ENCODE measurements at regions not wholly inside any gene's neighbourhood (a gene's known extent, or its start where the extent isn't known, plus 50 kb on each side); places are given as distances from the start of the nearest gene placed in this dataset.

DNA sequence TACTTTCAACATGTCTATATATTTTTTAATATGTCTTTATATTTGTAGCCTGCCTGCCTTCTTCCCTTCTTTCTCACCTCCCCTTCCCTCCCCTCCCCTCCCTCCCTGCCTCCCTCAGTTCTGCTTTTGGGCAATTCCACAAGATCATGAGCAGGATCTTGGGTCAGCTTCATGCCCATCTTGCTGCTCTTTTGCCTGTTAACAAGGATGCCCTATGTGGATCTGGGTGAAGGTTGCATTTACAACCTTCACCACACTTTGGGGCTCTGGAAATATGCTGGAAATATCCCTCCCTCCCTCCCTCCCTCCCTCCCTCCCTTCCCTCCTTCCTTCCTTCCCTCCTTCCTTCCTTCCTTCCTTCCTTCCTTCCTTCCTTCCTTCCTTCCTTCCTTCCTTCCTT is 334.1 kb upstream of the FAM98A start:
- DNase-seq (ENCODE audit: low read depth in 1 of 2, low spot score in 1 of 2): no peak
- Histone ChIP-seq H3K27me3 (ENCODE audit: insufficient read depth, poor library complexity, severe bottlenecking) (no peaks in the 10 kb centered on the region), H3K4me3 (replicated peaks; ENCODE audit: insufficient read depth, low read length) (no peak overlapping the region), H3K27ac (replicated peaks) (no peak overlapping the region)
- TF ChIP-seq SPI1 (IDR thresholded peaks at IDR 0.05; ENCODE audit: borderline replicate concordance, low read depth) (no peak), GABPA (IDR thresholded peaks at IDR 0.05; ENCODE audit: low read depth) (no peak), POLR2AphosphoS5 (IDR thresholded peaks at IDR 0.05; ENCODE audit: low read depth) (no peak)
- TF ChIP-seq, protein P1, sequence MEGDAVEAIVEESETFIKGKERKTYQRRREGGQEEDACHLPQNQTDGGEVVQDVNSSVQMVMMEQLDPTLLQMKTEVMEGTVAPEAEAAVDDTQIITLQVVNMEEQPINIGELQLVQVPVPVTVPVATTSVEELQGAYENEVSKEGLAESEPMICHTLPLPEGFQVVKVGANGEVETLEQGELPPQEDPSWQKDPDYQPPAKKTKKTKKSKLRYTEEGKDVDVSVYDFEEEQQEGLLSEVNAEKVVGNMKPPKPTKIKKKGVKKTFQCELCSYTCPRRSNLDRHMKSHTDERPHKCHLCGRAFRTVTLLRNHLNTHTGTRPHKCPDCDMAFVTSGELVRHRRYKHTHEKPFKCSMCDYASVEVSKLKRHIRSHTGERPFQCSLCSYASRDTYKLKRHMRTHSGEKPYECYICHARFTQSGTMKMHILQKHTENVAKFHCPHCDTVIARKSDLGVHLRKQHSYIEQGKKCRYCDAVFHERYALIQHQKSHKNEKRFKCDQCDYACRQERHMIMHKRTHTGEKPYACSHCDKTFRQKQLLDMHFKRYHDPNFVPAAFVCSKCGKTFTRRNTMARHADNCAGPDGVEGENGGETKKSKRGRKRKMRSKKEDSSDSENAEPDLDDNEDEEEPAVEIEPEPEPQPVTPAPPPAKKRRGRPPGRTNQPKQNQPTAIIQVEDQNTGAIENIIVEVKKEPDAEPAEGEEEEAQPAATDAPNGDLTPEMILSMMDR (IDR thresholded peaks at IDR 0.05; ENCODE audit: insufficient read depth, low read length): no peak
- TF ChIP-seq, protein P2, sequence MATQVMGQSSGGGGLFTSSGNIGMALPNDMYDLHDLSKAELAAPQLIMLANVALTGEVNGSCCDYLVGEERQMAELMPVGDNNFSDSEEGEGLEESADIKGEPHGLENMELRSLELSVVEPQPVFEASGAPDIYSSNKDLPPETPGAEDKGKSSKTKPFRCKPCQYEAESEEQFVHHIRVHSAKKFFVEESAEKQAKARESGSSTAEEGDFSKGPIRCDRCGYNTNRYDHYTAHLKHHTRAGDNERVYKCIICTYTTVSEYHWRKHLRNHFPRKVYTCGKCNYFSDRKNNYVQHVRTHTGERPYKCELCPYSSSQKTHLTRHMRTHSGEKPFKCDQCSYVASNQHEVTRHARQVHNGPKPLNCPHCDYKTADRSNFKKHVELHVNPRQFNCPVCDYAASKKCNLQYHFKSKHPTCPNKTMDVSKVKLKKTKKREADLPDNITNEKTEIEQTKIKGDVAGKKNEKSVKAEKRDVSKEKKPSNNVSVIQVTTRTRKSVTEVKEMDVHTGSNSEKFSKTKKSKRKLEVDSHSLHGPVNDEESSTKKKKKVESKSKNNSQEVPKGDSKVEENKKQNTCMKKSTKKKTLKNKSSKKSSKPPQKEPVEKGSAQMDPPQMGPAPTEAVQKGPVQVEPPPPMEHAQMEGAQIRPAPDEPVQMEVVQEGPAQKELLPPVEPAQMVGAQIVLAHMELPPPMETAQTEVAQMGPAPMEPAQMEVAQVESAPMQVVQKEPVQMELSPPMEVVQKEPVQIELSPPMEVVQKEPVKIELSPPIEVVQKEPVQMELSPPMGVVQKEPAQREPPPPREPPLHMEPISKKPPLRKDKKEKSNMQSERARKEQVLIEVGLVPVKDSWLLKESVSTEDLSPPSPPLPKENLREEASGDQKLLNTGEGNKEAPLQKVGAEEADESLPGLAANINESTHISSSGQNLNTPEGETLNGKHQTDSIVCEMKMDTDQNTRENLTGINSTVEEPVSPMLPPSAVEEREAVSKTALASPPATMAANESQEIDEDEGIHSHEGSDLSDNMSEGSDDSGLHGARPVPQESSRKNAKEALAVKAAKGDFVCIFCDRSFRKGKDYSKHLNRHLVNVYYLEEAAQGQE (IDR thresholded peaks at IDR 0.05; ENCODE audit: insufficient replicate concordance, low read depth): no peak

GRCh38 chr2:33931164-33931563 is 332.1 kb upstream of the FAM98A start:
- TF ChIP-seq POLR2AphosphoS5 (IDR thresholded peaks at IDR 0.05; ENCODE audit: low read depth) (no peak), GABPA (IDR thresholded peaks at IDR 0.05; ENCODE audit: low read depth) (no peak), SPI1 (IDR thresholded peaks at IDR 0.05; ENCODE audit: borderline replicate concordance, low read depth) (no peak)
- TF ChIP-seq, protein P1 (IDR thresholded peaks at IDR 0.05; ENCODE audit: insufficient read depth, low read length): no peak
- TF ChIP-seq, protein P2 (IDR thresholded peaks at IDR 0.05; ENCODE audit: insufficient replicate concordance, low read depth): no peak
- Histone ChIP-seq H3K27ac (replicated peaks) (no peak overlapping the region), H3K27me3 (ENCODE audit: insufficient read depth, poor library complexity, severe bottlenecking) (no peaks in the 10 kb centered on the region), H3K4me3 (replicated peaks; ENCODE audit: insufficient read depth, low read length) (no peak overlapping the region)
- no peak for DNase-seq (ENCODE audit: low read depth in 1 of 2, low spot score in 1 of 2)

DNA sequence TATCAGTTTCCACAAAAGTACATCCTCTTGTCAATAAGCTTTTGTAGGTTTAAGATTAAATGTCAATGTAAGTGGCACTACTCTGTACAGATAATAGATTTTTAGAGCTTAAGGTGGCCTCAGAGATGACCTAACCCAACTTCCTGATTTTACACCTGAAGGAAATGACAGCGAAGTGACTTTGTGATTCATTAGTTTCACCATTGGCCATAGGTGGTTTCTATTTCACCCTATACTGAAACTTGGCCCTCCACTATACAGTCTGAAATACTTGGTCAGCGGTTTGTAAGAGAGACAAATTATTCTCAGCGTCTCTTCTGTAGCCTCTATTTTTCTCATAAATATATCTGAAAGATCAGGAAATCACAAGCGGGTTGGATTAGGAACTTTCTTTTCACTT is 330.4 kb upstream of the FAM98A start:
- Histone ChIP-seq H3K27me3 (ENCODE audit: insufficient read depth, poor library complexity, severe bottlenecking) (no peaks in the 10 kb centered on the region), H3K27ac (replicated peaks) (no peak overlapping the region), H3K4me3 (replicated peaks; ENCODE audit: insufficient read depth, low read length) (no peak overlapping the region)
- DNase-seq (ENCODE audit: low read depth in 1 of 2, low spot score in 1 of 2): no peak
- TF ChIP-seq, protein P1 (IDR thresholded peaks at IDR 0.05; ENCODE audit: insufficient read depth, low read length): no peak
- TF ChIP-seq, protein P2 (IDR thresholded peaks at IDR 0.05; ENCODE audit: insufficient replicate concordance, low read depth): no peak
- TF ChIP-seq SPI1 (IDR thresholded peaks at IDR 0.05; ENCODE audit: borderline replicate concordance, low read depth) (no peak), POLR2AphosphoS5 (IDR thresholded peaks at IDR 0.05; ENCODE audit: low read depth) (no peak), GABPA (IDR thresholded peaks at IDR 0.05; ENCODE audit: low read depth) (no peak)

Data from HL-60 (cell line).